GM23338 (cell line): ENCODE measurements at regions not wholly inside any gene's neighbourhood (a gene's known extent, or its start where the extent isn't known, plus 50 kb on each side); places are given as distances from the start of the nearest gene placed in this dataset.

Source experiments
- ATAC-seq: fragments of 200-7000 bp; cut with Tn5 transposase; 3 replicates; pipeline ENCODE4 v1.9.1; 2020
- DNase-seq: peaks from one replicate; pipeline ENCODE4 v3.0.0-alpha.2; 2015; ENCODE audit warnings: low spot score
- H2AFZ ChIP-seq: fragments of 200-600 bp; sonication (generic); 2 replicates; pipeline ENCODE4 v1.8.0; 2016; ENCODE audit warnings: antibody characterized with exemption, mild to moderate bottlenecking, moderate library complexity
- H3F3A ChIP-seq: fragments of 200-600 bp; sonication (generic); replicated peaks from 2 replicates; pipeline ENCODE4 v1.8.0; 2017; ENCODE audit warnings: antibody characterized with exemption, mixed run types, low read depth
- H3K27ac ChIP-seq: fragments of 200-600 bp; sonication (generic); 2 replicates; pipeline ENCODE4 v1.6.1; 2016; ENCODE audit warnings: low read depth
- H3K27me3 ChIP-seq: fragments of 200-600 bp; sonication (generic); 2 replicates; pipeline ENCODE4 v1.8.0; 2016; ENCODE audit warnings: mild to moderate bottlenecking, mixed run types, moderate library complexity; ENCODE audit not compliant: insufficient read depth
- H3K36me3 ChIP-seq: fragments of 200-600 bp; sonication (generic); 2 replicates; pipeline ENCODE4 v1.8.0; 2016; ENCODE audit warnings: mild to moderate bottlenecking; ENCODE audit not compliant: insufficient read depth
- H3K4me1 ChIP-seq: fragments of 200-600 bp; sonication (generic); 2 replicates; pipeline ENCODE4 v1.8.0; 2016; ENCODE audit warnings: mild to moderate bottlenecking, moderate library complexity; ENCODE audit not compliant: insufficient read depth
- H3K4me2 ChIP-seq: fragments of 200-600 bp; sonication (generic); 2 replicates; pipeline ENCODE4 v1.7.1; 2017; ENCODE audit warnings: mixed run types
- H3K4me3 ChIP-seq: fragments of 200-600 bp; sonication (generic); 2 replicates; pipeline ENCODE4 v1.6.1; 2016; ENCODE audit warnings: mixed run types
- H3K79me2 ChIP-seq: fragments of 200-600 bp; sonication (generic); replicated peaks from 2 replicates; pipeline ENCODE4 v1.8.0; 2017; ENCODE audit warnings: mild to moderate bottlenecking; ENCODE audit not compliant: insufficient read depth
- H3K9me2 ChIP-seq: fragments of 200-600 bp; sonication (generic); 2 replicates; pipeline ENCODE4 v1.8.0; 2017; ENCODE audit not compliant: insufficient read depth
- H4K20me1 ChIP-seq: fragments of 200-600 bp; sonication (generic); replicated peaks from 2 replicates; pipeline ENCODE4 v1.8.0; 2017; ENCODE audit warnings: mild to moderate bottlenecking; ENCODE audit not compliant: insufficient read depth
- H3K27ac Mint-ChIP-seq: 2 replicates; pipeline ENCODE4 v1.8.0; 2020; ENCODE audit warnings: inconsistent platforms, mild to moderate bottlenecking, moderate library complexity, mixed read lengths
- H3K27me3 Mint-ChIP-seq: 3 replicates; pipeline ENCODE4 v1.8.0; 2022; ENCODE audit warnings: low read depth, mild to moderate bottlenecking, moderate library complexity, mixed read lengths, inconsistent platforms; ENCODE audit not compliant: insufficient read depth, poor library complexity
- H3K36me3 Mint-ChIP-seq: 3 replicates; pipeline ENCODE4 v1.8.0; 2021; ENCODE audit warnings: low read depth, mild to moderate bottlenecking, inconsistent platforms, moderate library complexity, mixed read lengths
- H3K4me1 Mint-ChIP-seq: 3 replicates; pipeline ENCODE4 v1.8.0; 2020; ENCODE audit warnings: mild to moderate bottlenecking, inconsistent platforms, mixed read lengths
- H3K4me3 Mint-ChIP-seq: 3 replicates; pipeline ENCODE4 v1.8.0; 2021; ENCODE audit warnings: moderate library complexity, mild to moderate bottlenecking, inconsistent platforms, mixed read lengths
- H3K9me3 Mint-ChIP-seq: 3 replicates; pipeline ENCODE4 v1.8.0; 2020; ENCODE audit warnings: moderate library complexity, mild to moderate bottlenecking, inconsistent platforms, mixed read lengths
- CREB1 ChIP-seq: fragments of 250-450 bp; sonication (Bioruptor Pico); IDR thresholded peaks from 2 replicates; pipeline ENCODE4 v1.5.0; 2020; ENCODE audit warnings: low read depth, mild to moderate bottlenecking, moderate library complexity
- EZH2 ChIP-seq: fragments of 200-600 bp; sonication (generic); IDR thresholded peaks from one replicate; pipeline ENCODE4 v1.8.0; 2017; ENCODE audit warnings: antibody characterized with exemption, mild to moderate bottlenecking, low read depth; ENCODE audit not compliant: unreplicated experiment
- EZH2phosphoT487 ChIP-seq: fragments of 200-600 bp; sonication (generic); IDR thresholded peaks from one replicate; pipeline ENCODE4 v1.8.1; 2018; ENCODE audit warnings: antibody characterized with exemption; ENCODE audit not compliant: unreplicated experiment
- NANOG ChIP-seq: IDR thresholded peaks from 2 replicates; pipeline ENCODE4 v1.6.1; 2016; ENCODE audit warnings: antibody characterized with exemption, borderline replicate concordance
- POLR2AphosphoS5 ChIP-seq: IDR thresholded peaks from 2 replicates; pipeline ENCODE4 v1.6.1; 2016; ENCODE audit warnings: antibody characterized with exemption, low read depth
- ZNF114 ChIP-seq: fragments of 250-450 bp; sonication (Bioruptor Pico); IDR thresholded peaks from 2 replicates; pipeline ENCODE4 v1.5.0; 2020; ENCODE audit warnings: mild to moderate bottlenecking, moderate library complexity
- TF ChIP-seq, protein P1 (sequence below): IDR thresholded peaks from 2 replicates; pipeline ENCODE4 v1.6.1; 2016; ENCODE audit warnings: antibody characterized with exemption
- TF ChIP-seq, protein P2 (sequence below): fragments of 250-450 bp; sonication (Bioruptor Pico); IDR thresholded peaks from 2 replicates; pipeline ENCODE4 v1.5.0; 2020; ENCODE audit warnings: mild to moderate bottlenecking, moderate library complexity
- TF ChIP-seq, protein P3 (sequence below): IDR thresholded peaks from one replicate; pipeline ENCODE4 v1.6.1; 2018; ENCODE audit warnings: antibody characterized with exemption; ENCODE audit not compliant: unreplicated experiment

DNA sequence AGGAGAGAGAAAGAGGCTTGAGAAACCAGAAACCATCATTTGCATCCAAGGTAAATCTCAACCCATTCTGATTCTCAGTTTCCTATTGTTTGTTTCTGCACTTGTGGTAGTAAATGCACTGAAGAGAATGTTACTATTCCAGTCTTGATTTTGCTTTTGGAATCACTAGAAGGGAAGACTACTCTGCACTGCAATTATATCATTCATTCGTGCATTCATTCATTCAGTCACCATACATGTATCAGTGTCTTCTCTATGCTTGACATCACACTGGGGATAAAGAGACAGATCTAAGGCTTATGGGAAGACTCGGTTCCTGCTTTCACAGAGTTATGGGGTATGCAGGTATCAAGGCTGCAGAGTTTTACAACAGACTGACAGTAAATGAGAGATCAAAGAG lies 90.3 kb upstream of the EGLN3 start:
- no peak overlapping the region for H3K27ac Mint-ChIP-seq
- DNase-seq (no peak), ATAC-seq (no peak)
- Histone ChIP-seq H3K27ac (no peak overlapping the region), H3K36me3 (no peaks in the 10 kb centered on the region), H4K20me1 (no peaks in the 10 kb centered on the region), H3K27me3 (no peaks in the 10 kb centered on the region), H3K4me1 (no peaks in the 10 kb centered on the region), H3K4me2 (no peak overlapping the region), H3K4me3 (no peak overlapping the region), H3F3A (no peaks in the 10 kb centered on the region), H3K9me2 (0 out of 2 replicates have a peak, but pooled peaks cover 18% of the 10 kb centered on the region), H3K79me2 (no peaks in the 10 kb centered on the region), H2AFZ (no peak overlapping the region)
- H3K4me3 Mint-ChIP-seq: no peak overlapping the region
- no peaks in the 10 kb centered on the region for H3K9me3 Mint-ChIP-seq
- TF ChIP-seq CREB1: no peak
- TF ChIP-seq EZH2phosphoT487: no peak
- TF ChIP-seq EZH2: no peak
- TF ChIP-seq ZNF114 (CRISPR knock-in tag): no peak
- TF ChIP-seq, protein P1, sequence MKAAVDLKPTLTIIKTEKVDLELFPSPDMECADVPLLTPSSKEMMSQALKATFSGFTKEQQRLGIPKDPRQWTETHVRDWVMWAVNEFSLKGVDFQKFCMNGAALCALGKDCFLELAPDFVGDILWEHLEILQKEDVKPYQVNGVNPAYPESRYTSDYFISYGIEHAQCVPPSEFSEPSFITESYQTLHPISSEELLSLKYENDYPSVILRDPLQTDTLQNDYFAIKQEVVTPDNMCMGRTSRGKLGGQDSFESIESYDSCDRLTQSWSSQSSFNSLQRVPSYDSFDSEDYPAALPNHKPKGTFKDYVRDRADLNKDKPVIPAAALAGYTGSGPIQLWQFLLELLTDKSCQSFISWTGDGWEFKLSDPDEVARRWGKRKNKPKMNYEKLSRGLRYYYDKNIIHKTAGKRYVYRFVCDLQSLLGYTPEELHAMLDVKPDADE: no peak
- no peak for TF ChIP-seq POLR2AphosphoS5
- TF ChIP-seq, protein P2, sequence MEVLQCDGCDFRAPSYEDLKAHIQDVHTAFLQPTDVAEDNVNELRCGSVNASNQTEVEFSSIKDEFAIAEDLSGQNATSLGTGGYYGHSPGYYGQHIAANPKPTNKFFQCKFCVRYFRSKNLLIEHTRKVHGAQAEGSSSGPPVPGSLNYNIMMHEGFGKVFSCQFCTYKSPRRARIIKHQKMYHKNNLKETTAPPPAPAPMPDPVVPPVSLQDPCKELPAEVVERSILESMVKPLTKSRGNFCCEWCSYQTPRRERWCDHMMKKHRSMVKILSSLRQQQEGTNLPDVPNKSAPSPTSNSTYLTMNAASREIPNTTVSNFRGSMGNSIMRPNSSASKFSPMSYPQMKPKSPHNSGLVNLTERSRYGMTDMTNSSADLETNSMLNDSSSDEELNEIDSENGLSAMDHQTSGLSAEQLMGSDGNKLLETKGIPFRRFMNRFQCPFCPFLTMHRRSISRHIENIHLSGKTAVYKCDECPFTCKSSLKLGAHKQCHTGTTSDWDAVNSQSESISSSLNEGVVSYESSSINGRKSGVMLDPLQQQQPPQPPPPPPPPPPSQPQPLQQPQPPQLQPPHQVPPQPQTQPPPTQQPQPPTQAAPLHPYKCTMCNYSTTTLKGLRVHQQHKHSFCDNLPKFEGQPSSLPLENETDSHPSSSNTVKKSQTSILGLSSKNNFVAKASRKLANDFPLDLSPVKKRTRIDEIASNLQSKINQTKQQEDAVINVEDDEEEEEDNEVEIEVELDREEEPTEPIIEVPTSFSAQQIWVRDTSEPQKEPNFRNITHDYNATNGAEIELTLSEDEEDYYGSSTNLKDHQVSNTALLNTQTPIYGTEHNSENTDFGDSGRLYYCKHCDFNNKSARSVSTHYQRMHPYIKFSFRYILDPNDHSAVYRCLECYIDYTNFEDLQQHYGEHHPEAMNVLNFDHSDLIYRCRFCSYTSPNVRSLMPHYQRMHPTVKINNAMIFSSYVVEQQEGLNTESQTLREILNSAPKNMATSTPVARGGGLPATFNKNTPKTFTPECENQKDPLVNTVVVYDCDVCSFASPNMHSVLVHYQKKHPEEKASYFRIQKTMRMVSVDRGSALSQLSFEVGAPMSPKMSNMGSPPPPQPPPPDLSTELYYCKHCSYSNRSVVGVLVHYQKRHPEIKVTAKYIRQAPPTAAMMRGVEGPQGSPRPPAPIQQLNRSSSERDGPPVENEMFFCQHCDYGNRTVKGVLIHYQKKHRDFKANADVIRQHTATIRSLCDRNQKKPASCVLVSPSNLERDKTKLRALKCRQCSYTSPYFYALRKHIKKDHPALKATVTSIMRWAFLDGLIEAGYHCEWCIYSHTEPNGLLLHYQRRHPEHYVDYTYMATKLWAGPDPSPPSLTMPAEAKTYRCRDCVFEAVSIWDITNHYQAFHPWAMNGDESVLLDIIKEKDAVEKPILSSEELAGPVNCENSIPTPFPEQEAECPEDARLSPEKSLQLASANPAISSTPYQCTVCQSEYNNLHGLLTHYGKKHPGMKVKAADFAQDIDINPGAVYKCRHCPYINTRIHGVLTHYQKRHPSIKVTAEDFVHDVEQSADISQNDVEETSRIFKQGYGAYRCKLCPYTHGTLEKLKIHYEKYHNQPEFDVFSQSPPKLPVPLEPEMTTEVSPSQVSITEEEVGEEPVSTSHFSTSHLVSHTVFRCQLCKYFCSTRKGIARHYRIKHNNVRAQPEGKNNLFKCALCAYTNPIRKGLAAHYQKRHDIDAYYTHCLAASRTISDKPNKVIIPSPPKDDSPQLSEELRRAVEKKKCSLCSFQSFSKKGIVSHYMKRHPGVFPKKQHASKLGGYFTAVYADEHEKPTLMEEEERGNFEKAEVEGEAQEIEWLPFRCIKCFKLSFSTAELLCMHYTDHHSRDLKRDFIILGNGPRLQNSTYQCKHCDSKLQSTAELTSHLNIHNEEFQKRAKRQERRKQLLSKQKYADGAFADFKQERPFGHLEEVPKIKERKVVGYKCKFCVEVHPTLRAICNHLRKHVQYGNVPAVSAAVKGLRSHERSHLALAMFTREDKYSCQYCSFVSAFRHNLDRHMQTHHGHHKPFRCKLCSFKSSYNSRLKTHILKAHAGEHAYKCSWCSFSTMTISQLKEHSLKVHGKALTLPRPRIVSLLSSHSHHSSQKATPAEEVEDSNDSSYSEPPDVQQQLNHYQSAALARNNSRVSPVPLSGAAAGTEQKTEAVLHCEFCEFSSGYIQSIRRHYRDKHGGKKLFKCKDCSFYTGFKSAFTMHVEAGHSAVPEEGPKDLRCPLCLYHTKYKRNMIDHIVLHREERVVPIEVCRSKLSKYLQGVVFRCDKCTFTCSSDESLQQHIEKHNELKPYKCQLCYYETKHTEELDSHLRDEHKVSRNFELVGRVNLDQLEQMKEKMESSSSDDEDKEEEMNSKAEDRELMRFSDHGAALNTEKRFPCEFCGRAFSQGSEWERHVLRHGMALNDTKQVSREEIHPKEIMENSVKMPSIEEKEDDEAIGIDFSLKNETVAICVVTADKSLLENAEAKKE (CRISPR knock-in tag): no peak
- TF ChIP-seq, protein P3, sequence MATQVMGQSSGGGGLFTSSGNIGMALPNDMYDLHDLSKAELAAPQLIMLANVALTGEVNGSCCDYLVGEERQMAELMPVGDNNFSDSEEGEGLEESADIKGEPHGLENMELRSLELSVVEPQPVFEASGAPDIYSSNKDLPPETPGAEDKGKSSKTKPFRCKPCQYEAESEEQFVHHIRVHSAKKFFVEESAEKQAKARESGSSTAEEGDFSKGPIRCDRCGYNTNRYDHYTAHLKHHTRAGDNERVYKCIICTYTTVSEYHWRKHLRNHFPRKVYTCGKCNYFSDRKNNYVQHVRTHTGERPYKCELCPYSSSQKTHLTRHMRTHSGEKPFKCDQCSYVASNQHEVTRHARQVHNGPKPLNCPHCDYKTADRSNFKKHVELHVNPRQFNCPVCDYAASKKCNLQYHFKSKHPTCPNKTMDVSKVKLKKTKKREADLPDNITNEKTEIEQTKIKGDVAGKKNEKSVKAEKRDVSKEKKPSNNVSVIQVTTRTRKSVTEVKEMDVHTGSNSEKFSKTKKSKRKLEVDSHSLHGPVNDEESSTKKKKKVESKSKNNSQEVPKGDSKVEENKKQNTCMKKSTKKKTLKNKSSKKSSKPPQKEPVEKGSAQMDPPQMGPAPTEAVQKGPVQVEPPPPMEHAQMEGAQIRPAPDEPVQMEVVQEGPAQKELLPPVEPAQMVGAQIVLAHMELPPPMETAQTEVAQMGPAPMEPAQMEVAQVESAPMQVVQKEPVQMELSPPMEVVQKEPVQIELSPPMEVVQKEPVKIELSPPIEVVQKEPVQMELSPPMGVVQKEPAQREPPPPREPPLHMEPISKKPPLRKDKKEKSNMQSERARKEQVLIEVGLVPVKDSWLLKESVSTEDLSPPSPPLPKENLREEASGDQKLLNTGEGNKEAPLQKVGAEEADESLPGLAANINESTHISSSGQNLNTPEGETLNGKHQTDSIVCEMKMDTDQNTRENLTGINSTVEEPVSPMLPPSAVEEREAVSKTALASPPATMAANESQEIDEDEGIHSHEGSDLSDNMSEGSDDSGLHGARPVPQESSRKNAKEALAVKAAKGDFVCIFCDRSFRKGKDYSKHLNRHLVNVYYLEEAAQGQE: no peak
- no peak for TF ChIP-seq NANOG
- peaks cover 7% of the 10 kb centered on the region for H3K27me3 Mint-ChIP-seq
- H3K4me1 Mint-ChIP-seq: peaks cover 7% of the 10 kb centered on the region
- no peaks in the 10 kb centered on the region; the same call in 2 of the 3 replicates for H3K36me3 Mint-ChIP-seq
